Osteocyte (in vitro differentiated cells): ENCODE measurements at regions not wholly inside any gene's neighbourhood (a gene's known extent, or its start where the extent isn't known, plus 50 kb on each side); places are given as distances from the start of the nearest gene placed in this dataset.
"Not testable (repeated sequence)": the region's sequence is repeated elsewhere in the genome, so short reads cannot be mapped to it uniquely, and the experiment has no call there.

ENCODE experiments used
- DNase-seq: peaks from one replicate; pipeline ENCODE4 v3.0.0; 2021; ENCODE audit warnings: mixed read lengths; ENCODE audit not compliant: unreplicated experiment; ENCODE audit errors: extremely low spot score
- H3K27ac Mint-ChIP-seq: one replicate; pipeline ENCODE4 v1.8.0; 2021; ENCODE audit warnings: mild to moderate bottlenecking, mixed read lengths; ENCODE audit not compliant: unreplicated experiment
- H3K27me3 Mint-ChIP-seq: one replicate; pipeline ENCODE4 v1.8.0; 2021; ENCODE audit warnings: mixed read lengths; ENCODE audit not compliant: unreplicated experiment
- H3K36me3 Mint-ChIP-seq: one replicate; pipeline ENCODE4 v1.8.0; 2021; ENCODE audit warnings: mixed read lengths; ENCODE audit not compliant: unreplicated experiment
- H3K4me1 Mint-ChIP-seq: one replicate; pipeline ENCODE4 v1.8.0; 2021; ENCODE audit warnings: mixed read lengths; ENCODE audit not compliant: unreplicated experiment
- H3K4me3 Mint-ChIP-seq: one replicate; pipeline ENCODE4 v1.8.0; 2021; ENCODE audit warnings: mild to moderate bottlenecking, moderate library complexity, mixed read lengths; ENCODE audit not compliant: unreplicated experiment
- H3K9me3 Mint-ChIP-seq: one replicate; pipeline ENCODE4 v1.8.0; 2021; ENCODE audit warnings: mixed read lengths; ENCODE audit not compliant: unreplicated experiment
- CTCF ChIP-seq: fragments of 200-600 bp; sonication (generic); IDR thresholded peaks from 2 replicates; pipeline ENCODE4 v1.5.0; 2021; ENCODE audit warnings: antibody characterized with exemption, mild to moderate bottlenecking, moderate library complexity

GRCh38 chr2:150063931-150064548, 423.4 kb downstream of the RND3 start:
- Mint-ChIP-seq H3K27ac (no peak overlapping the region), H3K36me3 (no peaks in the 10 kb centered on the region), H3K4me3 (no peak overlapping the region), H3K4me1 (no peaks in the 10 kb centered on the region), H3K27me3 (no peaks in the 10 kb centered on the region), H3K9me3 (no peaks in the 10 kb centered on the region)
- DNase-seq, result no peak
- TF ChIP-seq CTCF, result no peak

GRCh38 chr2:150063432-150063889, 424.0 kb downstream of the RND3 start:
- Mint-ChIP-seq H3K9me3 (no peaks in the 10 kb centered on the region), H3K27me3 (no peaks in the 10 kb centered on the region), H3K27ac (no peak overlapping the region), H3K4me1 (no peaks in the 10 kb centered on the region), H3K36me3 (no peaks in the 10 kb centered on the region), H3K4me3 (no peak overlapping the region)
- DNase-seq, result no peak
- TF ChIP-seq CTCF, result no peak

GRCh38 chr2:150062416-150062815, 425.1 kb downstream of the RND3 start:
- H3K27ac Mint-ChIP-seq, result no peak overlapping the region

GRCh38 chr2:150060341-150060740, 427.1 kb downstream of the RND3 start:
- no peaks in the 10 kb centered on the region for H3K36me3 Mint-ChIP-seq
- H3K4me1 Mint-ChIP-seq, result no peaks in the 10 kb centered on the region
- H3K4me3 Mint-ChIP-seq, result no peak overlapping the region
- H3K27me3 Mint-ChIP-seq, result no peaks in the 10 kb centered on the region
- H3K27ac Mint-ChIP-seq, result no peak overlapping the region
- no peaks in the 10 kb centered on the region for H3K9me3 Mint-ChIP-seq
- DNase-seq, result no peak
- no peak for TF ChIP-seq CTCF

More at GRCh38 chr2:150062416-150062815, 425.1 kb downstream of the RND3 start:
- no peak for DNase-seq
- no peaks in the 10 kb centered on the region for H3K27me3 Mint-ChIP-seq
- no peaks in the 10 kb centered on the region for H3K9me3 Mint-ChIP-seq
- no peaks in the 10 kb centered on the region for H3K36me3 Mint-ChIP-seq
- H3K4me3 Mint-ChIP-seq, result no peak overlapping the region
- H3K4me1 Mint-ChIP-seq, result no peaks in the 10 kb centered on the region
- TF ChIP-seq CTCF, result no peak

GRCh38 chr2:150059676-150060075, 427.8 kb downstream of the RND3 start:
- H3K36me3 Mint-ChIP-seq, H3K4me3 Mint-ChIP-seq, DNase-seq, H3K27me3 Mint-ChIP-seq, H3K27ac Mint-ChIP-seq, H3K4me1 Mint-ChIP-seq, H3K9me3 Mint-ChIP-seq: not testable (repeated sequence)
